Occipital lobe (tissue), 1 donor: ENCODE measurements at regions not wholly inside any gene's neighbourhood (a gene's known extent, or its start where the extent isn't known, plus 50 kb on each side); places are given as distances from the start of the nearest gene placed in this dataset.
A peak's percentile ranks its signal among the peaks of the same experiment; 100 is the strongest.

Source experiments
- DNase-seq: peaks from one replicate; lab custom pipeline; 2025; lab: John Stamatoyannopoulos, UW

- no peak for DNase-seq
These were observed 412.1 kb upstream of the CELF2 start for GRCh38 chr10:10605551-10606081.

- DNase-seq = peak; percentile 52
These were observed 408.2 kb upstream of the CELF2 start for GRCh38 chr10:10609379-10609955.

GRCh38 chr10:10610171-10610570 lies 407.5 kb upstream of the CELF2 start:
- DNase-seq = no peak

GRCh38 chr10:10612151-10612550 lies 405.5 kb upstream of the CELF2 start:
- no peak for DNase-seq

- no peak for DNase-seq
These were observed 403.9 kb upstream of the CELF2 start for GRCh38 chr10:10613656-10614244.

GRCh38 chr10:10617686-10618085 lies 400.0 kb upstream of the CELF2 start:
- DNase-seq = no peak

- DNase-seq = no peak
These were observed 399.5 kb upstream of the CELF2 start for GRCh38 chr10:10618139-10618538.

GRCh38 chr10:10623958-10624566 lies 393.6 kb upstream of the CELF2 start:
- no peak for DNase-seq

- no peak for DNase-seq
These were observed 393.1 kb upstream of the CELF2 start for GRCh38 chr10:10624567-10624962.

- no peak for DNase-seq
These were observed 392.2 kb upstream of the CELF2 start for GRCh38 chr10:10625491-10625890.

- DNase-seq = no peak
These were observed 390.9 kb upstream of the CELF2 start for GRCh38 chr10:10626734-10627133.

GRCh38 chr10:10627414-10627813 lies 390.3 kb upstream of the CELF2 start:
- no peak for DNase-seq

- no peak for DNase-seq
These were observed 388.2 kb upstream of the CELF2 start for GRCh38 chr10:10629512-10629911.

- DNase-seq = no peak
These were observed 387.4 kb upstream of the CELF2 start for GRCh38 chr10:10630281-10630680.

- DNase-seq = no peak
These were observed 386.9 kb upstream of the CELF2 start for GRCh38 chr10:10630782-10631181.

GRCh38 chr10:10642189-10642588 lies 375.5 kb upstream of the CELF2 start:
- DNase-seq = peak; percentile 15

GRCh38 chr10:10642751-10643150 lies 374.9 kb upstream of the CELF2 start:
- no peak for DNase-seq

- no peak for DNase-seq
These were observed 373.5 kb upstream of the CELF2 start for GRCh38 chr10:10644008-10644646.

GRCh38 chr10:10644676-10645385 lies 372.8 kb upstream of the CELF2 start:
- peak; percentile 54 for DNase-seq

GRCh38 chr10:10647331-10647730 lies 370.3 kb upstream of the CELF2 start:
- no peak for DNase-seq

GRCh38 chr10:10657139-10657760 lies 360.4 kb upstream of the CELF2 start:
- no peak for DNase-seq
